ENCODE measurements at regions not wholly inside any gene's neighbourhood (a gene's known extent, or its start where the extent isn't known, plus 50 kb on each side); places are given as distances from the start of the nearest gene placed in this dataset.

DNA sequence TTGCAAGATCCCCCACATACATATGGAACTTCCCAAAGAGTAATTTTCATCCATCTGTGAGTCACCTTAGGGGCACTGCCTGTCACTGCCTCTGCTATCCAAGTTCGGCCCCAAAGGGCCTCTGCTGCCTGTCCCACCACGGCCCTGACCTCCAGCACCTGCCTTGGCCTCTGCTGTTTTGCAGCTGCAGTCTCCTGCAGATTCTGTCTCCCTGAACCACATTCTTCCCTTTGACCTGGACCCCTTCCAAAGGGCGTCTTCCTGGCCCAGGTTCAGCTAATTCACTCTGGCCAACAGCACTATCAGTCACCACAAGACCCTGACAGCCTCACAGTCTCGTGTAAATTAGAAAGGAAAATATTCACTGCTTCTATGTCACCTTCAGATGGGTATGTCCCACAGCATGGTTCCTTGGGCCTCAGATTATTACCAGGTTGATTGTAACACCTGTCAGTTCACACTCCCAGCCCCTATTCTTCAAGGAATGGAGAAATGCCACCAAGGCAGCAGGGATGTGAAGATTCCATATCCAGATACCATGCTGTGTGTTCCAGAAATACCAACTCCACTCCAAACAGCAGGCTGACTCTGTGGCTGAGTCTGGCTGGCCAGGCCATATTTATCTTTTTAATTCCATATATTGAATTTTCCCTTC, 479.3 kb downstream of the ARHGEF28 start:
- no peak for DNase-seq

DNA sequence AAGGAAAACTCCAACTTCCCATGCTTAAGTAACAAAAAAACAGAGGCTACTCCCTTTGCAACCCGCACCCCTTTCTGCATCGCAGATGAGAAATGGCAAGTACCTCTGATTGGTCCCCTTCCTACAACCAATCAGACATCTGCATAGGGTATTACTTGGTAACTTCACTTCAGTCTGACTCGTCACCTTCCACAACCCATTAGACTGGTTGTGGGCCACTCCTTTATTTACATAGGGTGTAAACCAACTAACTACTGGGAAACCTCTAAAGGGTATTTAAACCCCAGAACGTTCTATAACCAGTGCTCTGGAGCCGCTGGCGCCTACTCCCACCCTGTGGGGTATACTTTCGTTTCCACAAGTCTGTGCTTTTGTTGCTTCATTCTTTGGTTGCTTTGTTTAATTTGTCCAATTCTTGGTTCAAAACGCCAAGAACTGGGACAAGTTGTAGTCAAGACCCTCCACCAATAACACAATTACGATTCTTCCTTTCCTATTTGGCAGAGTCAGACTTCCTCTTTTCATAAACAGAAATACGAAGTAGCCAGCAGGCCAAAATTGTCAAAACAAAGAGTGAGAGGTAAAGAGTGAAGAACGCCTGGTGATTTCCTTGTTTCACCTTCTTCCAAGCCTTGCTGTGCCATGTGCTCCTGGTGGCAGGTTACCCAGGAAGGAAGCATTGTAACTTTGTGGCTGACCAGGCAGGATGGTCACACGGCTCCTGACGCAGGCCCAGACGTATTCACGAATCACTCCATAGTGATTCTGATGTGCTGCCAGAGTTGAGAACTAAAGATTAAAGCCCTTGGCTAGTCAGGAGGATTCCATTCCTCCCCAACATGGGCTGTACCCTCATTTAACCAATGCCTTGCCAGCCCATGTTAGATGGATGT, 477.4 kb downstream of the ARHGEF28 start:
- no peak for DNase-seq

DNA sequence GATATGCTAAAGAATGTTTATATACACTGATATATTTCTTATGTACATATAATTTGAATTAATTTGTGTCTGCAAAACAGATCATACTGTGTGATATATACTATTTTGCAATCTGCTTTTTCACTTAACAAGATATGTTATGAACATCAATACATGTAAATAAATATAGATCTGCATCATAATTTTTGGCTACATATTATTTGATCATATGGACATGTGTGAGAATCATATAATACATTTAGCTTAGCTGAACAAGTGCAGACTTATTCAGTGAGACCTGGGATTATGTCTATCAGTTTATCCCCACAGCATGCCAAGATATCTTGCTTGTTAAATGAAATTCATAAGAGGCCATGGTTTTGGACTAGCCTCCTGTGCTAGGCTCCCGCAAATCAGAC, 474.3 kb downstream of the ARHGEF28 start:
- DNase-seq, result no peak

- DNase-seq, result no peak
Measured at GRCh38 chr5:74099538-74100267, 473.7 kb downstream of the ARHGEF28 start.

GRCh38 chr5:74098941-74099340, 472.9 kb downstream of the ARHGEF28 start:
- DNase-seq, result no peak

DNA sequence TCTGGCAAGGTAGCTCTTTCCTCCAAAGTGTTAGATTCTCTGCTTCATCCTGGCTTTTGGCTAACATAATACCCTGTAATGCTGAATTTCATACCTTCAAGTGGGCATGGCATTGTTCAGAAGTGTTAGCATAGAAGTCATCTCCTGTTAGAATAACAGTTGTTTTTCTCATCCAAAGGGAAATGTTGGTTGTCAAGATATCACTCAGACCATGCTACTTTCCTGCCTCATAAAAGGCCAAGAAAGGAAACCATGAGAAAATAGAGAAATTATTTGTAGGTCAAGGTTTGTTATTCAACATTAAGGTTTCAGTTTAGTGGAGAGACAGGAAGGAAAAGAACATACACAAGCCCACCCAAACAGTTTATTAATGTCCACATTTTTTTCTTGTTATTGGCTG, 472.5 kb downstream of the ARHGEF28 start:
- DNase-seq, result no peak

- DNase-seq, result no peak
Measured at GRCh38 chr5:74096325-74096724, 470.3 kb downstream of the ARHGEF28 start.

GRCh38 chr5:74095871-74096270, 469.9 kb downstream of the ARHGEF28 start:
- no peak for DNase-seq

- DNase-seq, result no peak
Measured at GRCh38 chr5:74094782-74095108, 468.7 kb downstream of the ARHGEF28 start.

GRCh38 chr5:74094096-74094781, 468.2 kb downstream of the ARHGEF28 start:
- DNase-seq, result no peak

DNA sequence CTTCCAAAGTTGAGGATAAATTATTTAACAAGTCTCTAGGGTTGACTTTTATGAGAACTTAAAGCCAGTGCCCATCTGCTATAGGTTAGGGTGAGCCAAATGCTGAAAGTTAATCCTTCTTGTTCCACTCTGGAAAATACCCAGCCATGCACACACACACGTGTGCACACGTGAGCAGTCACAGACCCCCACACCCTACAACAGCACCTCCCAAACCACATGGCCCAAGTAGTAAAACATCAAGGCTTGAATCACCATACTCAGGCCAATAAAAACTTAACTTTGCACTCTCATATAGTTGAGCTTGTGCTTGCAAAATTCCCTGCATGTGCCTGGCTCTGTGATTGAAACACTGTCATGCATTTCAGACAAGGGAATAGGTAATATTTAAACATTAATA, 467.6 kb downstream of the ARHGEF28 start:
- DNase-seq, result no peak

GRCh38 chr5:74092766-74093165, 466.8 kb downstream of the ARHGEF28 start:
- no peak for DNase-seq

- no peak for DNase-seq
Measured at GRCh38 chr5:74085782-74086181, 459.8 kb downstream of the ARHGEF28 start.

- no peak for DNase-seq
Measured at GRCh38 chr5:74085186-74085585, 459.2 kb downstream of the ARHGEF28 start.

DNA sequence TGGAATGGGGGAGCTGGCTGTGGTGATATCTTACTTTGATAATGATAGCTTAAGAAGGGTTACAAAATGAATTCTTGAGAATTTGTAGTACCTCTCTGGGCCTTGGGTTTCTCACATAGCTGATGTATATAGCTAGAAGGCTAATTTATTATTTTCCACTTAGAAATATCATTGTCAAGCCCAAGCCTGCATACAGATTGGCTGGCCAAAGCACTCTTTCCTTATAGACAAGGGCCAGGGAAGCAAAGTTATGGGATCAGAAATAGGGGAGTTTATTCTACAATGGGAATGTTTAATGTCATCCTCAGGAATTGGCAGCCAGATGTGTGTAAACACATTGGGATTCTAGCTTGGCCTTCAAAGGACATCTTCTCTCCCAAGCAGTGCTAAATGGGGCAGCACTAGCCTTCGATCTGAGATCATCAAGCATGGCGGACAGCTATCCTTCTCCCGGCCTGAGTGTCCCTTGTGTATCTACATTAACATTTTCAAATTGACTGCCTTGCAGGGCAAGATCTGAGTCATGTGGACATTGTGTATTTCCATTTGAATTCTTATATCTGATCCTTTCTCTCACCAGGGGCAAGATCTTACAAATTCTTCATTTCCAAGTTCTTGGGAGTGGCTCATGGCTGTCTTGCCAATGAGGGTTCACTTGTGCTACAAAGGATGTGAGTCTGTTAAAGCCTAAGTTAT, 457.2 kb downstream of the ARHGEF28 start:
- DNase-seq, result no peak

DNA sequence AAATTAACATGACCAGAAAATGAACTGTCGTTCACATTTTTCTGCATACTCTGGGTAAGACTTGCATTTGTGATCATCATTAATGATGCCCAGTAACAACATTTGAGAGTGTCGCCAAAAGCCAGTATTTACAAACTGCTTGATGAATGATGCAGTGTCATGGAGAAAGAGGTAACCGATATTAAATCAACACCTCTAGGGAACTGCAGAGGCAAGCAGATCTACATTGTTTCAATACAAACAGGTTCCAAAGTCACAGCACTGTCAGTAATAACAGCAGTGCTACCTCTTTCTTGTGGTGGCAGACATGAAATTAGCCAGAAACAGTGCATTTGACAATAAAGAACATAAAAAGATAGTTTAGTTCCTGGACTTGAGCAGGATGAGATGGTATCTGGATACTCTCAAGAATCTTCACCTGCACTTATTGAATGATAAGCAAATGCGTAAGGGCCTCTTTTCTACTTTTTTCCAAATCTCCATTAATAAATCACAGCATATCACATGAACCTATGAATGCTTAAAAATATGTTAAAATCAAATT, 456.6 kb downstream of the ARHGEF28 start:
- no peak for DNase-seq

DNA sequence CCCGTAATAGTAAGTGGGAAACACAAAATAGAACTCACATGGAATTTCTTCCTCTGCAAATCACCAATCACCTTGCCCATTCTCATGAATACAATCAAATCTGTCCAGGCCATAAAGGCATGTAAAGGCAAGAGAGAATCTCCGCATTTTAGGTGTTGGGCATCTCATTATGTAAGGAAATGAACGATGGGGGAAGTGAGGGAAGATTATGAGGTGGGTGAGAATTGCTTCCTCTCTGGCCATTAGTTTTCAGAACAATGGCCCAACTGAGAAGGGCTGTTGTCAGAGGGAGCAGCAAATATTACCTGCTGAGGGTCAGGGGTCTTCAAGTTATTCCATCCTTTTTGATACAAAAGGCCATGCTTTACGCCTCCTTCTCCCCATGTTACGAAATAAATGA, 455.1 kb downstream of the ARHGEF28 start:
- no peak for DNase-seq

DNA sequence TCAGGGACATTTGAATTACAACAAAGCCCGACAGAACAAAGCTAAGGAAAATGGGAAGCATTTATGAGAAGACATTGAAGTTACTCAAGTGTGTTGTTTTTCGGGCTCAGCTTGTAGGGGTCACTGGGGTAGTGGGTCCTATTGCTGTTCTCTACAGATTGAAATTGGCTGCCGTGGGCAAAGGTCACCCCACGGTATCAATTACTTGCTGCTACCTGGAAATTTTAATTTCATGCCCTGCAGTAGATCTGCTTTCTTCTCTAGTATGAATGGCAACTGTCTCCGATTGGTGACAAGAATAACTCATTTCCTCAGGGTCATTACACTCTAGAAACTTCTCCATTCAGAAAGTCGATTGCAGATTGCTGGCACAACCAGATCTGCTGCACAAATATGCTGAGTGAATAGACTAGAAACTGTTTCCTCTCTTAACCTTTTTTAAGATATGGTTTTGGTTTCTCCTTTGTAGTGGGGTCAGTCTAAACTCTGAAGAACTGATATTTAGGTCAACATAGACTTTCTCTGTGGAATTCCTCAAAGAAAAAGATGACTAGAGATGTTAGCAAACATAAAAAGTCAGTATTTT, 454.1 kb downstream of the ARHGEF28 start:
- no peak for DNase-seq

DNA sequence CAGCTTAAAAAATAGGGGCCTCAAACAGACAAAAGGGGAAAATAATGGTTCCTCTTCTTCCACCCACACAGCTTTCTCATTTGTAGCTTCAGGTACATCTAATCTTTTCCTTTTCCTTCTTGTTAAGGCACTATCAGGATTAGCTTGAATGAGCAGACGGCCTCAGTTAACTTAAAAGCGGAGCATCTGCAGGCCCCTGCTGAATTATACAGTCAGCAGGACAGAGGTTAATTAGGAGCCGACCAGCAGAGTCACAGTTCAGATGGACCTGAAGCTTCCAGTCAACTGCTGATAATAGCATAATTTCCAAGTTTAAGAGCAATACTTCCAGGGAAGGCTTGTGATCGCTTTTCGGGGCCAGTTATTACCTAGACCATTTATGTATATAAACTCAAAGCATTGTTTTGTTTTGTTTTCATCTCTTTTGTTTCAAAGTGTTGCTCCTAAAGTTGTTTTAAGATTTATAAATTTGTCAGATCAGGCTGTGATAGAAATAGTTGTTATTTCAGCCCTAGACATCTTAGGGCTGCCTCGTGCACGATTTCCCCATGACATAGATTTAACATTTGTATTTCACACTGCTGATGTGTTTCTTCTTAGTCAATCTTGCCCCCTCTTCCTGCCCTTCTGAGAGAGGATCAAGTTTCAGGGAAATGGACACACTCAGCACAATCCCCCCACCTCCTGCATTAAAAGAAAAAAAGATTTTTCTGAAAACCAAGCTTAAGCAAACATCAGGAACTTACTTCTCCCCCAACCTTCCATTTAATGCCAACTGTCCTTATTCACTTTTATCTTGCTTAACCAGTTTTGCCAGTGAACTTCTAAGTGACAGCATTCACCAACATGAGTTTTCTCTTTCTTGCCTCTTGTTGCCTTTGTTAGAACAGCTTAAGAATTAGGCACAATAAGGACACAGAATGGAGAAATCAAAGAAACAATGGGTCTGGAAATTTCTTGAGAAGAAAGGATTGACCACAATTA, 449.8 kb downstream of the ARHGEF28 start:
- DNase-seq, result no peak

- DNase-seq, result no peak
Measured at GRCh38 chr5:74074111-74074510, 448.1 kb downstream of the ARHGEF28 start.

- no peak for DNase-seq
Measured at GRCh38 chr5:74073257-74073656, 447.3 kb downstream of the ARHGEF28 start.

Data from activated T-cell treated with anti-CD3 and anti-CD28 coated beads, Interleukin-2, amount 50 U/mL, for 1 hour (primary cell).